ENCODE measurements at regions not wholly inside any gene's neighbourhood (a gene's known extent, or its start where the extent isn't known, plus 50 kb on each side); places are given as distances from the start of the nearest gene placed in this dataset.

DNA sequence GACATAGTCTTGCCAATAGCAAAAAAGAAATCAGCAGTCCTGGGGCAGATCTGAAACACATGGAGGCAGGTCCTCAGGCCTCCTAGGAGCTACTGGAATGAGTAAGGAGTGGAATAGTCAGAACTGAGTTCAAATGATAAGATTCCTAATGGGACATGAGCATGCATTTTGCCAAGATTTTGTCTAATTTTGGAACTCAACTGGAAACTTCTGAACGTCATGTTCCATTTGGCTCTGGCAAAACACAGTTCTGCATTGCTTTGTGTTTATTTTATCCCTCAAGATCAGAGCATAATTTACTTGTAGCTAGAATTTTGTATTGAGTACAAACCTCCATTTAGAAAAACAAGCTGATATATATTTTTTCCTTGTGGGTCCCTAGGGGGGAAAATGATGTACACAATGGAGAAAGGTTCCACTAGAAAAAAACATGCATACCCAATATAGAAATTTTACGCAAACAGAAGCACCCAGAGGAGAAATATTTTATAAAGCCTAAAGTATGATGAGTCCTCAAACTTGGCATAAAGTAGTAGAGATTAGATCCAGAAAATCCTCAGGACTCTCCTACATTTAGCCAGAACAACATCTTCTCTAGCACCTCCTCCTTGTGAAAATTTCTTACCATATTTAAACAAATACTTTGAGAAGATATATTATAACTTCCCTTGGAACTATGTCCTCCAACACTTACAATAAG, 149.0 kb upstream of the SERP2 start:
- DNase-seq, result no peak

DNA sequence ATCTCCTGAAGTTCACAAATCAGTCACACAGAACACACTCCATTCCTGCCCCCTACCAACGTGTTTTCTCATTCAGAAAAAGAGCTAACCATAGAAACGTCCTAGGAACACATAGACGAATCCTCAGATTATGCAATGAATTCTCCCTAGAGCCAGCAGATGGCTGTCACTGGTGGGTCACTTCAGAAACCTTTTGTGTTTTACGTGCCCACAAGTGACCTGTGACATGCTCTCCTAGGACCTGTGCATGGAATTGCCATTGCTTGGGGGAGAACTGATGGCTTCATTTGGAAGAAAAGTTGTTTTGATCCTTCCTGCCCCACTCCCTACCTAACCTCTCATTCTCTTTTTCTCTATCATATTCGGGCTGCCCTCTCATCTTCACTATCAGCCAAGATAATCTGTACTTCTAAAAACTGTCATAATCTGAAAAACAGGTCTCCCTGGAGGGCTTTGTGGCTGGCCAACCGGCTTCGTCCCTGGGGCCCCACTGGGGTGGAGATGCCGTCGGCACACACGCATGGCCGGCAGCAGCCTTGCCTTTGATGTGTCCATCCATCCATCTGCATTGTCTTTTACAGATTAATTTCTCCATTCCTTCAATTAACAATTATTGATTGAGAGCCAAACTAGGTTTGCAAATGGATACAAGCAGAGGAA, 144.1 kb upstream of the SERP2 start:
- no peak for DNase-seq

DNA sequence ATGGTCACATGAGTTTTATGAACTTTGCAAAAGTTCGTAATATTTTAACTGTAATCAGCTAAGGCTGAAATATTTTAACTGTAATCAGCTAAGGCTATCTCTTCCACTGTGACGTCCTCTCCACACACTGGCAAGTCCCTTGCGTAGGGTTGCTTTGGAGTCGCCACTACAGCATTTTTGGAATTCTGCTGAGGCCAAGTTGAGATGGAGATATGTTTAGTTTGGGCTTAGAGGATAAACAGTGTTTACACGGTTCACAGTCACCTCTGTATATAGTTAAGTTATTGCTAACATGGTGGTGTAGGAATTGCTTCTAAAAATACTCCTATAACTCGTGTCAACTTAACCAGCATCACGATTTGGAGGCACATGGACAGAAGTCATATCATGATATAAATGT, 143.6 kb upstream of the SERP2 start:
- DNase-seq, result no peak

DNA sequence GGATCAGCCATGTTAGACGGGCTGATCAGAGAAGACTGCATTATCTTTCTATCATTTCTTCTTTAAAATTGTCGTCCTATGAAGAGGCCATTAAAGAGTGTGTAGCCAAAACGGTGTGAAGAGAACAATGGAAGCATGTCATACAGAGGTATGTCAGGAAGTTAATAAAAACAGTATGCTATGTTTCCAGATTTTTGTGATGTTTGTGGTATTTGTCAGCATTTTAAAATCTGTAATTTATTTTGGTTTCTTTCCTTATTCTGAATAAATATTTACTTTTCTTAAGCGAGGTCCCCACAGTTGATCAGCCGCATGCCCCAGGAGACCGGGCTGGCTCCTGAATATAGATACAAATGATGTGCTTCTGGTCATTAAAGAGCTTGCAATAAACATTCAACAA, 142.9 kb upstream of the SERP2 start:
- DNase-seq, result no peak

DNA sequence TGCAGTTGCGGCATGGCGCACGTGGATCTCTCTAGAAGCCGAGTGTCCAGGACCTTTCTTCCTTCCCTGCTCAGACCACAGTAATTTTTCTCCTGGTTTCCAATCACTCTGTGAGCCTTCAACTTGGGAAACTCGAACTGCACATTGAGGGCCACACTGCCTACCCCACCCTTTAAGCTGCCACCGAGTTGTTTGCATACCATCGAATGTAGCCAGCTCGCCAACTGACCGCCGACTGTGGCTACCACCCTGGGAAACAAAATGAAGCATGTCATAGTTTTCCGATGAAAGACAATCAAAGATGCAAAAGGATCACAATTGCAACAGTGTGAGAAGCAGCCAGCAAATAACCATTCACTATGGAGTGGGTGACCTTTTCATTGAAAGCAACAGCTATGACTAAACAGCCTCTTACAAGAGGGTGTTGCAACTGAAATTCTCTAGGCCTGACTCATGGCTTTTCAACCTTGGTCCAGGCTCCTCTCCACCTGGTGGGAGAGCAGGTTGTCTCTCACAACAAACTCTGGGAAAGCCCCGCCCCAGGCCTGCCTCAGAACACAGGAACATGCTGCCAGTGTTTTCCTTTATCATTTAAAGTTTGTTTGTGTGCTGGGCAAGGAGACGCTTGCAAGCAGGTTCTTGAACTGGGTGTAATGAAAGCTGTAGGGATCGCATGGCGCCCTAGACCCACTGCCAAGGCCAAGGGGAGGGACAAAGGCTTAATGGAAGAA, 141.7 kb upstream of the SERP2 start:
- DNase-seq, result peak; percentile 96

DNA sequence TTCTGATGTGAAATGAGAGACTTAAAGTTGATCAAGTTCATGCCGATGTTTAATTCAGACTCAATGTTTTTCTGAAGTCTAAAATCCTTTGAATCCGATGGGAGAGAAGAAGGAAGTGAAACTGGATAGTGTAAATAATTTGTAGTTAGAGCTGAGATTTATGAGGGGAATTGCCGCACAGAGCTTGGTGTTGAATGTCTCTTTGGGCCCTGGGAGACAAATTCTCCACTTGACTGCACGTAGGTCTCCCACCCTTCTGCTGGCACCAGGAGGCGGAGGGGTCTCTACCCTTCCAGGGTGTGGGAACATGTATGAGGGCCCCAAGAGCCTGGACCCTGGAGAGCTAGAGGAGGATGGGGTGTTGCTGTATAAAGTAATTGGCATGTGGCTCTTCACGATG, 140.8 kb upstream of the SERP2 start:
- DNase-seq, result peak; percentile 15

DNA sequence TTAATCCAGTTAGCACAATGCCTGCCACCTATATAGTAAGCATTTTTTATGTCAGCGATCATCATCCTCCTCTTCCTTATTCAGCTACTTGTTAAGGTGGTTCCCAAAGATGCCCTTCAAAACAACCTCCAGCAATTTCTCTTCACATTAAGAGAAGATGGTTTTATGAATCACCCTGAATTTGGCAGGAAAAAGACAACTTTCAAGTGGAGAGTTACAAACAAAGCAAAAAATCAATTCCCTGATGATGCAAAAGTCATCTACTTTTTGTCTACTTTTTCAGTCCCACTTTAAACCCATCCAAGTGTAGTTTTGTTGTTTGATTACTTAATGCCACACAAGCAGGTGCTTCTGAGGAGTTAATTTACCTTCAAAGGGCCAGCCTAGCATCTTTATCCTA, 139.1 kb upstream of the SERP2 start:
- no peak for DNase-seq

DNA sequence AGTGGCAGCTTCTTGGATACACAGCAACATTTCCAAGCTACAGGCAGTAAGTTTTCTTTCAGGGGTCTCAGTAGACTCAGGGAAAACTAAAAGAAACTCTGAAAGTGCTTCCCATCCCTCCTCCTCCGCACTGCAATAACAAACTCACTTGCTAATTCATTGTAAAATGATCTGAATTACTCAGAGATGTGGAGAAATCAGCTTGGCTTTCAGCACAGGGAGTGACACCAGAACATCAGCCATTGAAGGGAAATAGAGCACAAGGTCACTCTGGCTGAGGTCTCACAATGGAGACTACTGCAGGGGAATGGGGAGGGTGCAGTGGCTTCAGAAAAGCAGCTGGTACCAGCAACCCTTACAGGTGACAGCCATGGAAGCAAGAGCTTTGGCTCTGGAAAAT, 137.3 kb upstream of the SERP2 start:
- no peak for DNase-seq

DNA sequence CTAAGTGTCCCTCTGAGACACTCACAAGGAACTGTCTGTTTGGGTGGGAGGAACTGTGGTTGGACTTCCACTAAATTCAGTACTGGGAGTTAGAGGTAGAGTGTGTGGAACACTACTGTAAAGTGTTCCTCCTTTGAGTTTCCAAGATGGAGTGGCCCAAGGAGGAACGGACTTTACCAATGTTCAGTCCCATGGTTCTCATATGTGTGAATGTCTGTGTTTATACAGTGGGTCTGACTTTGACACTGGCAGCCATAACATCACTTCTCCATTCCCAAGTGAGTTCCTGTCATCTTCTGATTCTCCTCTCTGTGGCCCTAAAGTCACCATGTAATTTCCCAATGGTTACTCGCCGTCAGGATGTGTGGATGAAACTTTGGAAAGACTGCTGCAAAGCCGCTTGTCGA, 136.8 kb upstream of the SERP2 start:
- no peak for DNase-seq

DNA sequence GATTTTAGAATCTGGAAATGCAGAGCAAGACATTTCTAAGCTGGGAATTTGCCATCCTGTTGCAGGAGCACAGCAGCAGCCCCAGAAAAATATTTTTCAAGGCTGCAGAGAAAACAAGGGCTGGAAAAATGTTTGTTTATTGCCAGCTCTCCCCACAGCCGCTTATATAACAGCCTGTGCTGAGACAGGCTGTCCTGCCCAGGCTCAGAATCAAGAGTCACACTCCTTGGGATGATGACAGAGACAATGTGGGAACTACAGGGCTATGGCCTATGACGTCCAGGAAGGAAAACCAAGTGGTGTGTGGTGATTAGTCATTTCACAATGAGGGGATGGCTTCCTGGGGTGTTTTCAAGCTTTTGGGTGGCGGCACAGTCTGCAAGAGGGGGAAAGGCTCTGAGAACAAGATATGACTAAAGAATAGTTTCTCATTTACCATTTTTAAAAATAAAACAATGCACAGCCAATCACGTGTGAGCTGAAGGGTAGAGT, 136.3 kb upstream of the SERP2 start:
- DNase-seq, result no peak

DNA sequence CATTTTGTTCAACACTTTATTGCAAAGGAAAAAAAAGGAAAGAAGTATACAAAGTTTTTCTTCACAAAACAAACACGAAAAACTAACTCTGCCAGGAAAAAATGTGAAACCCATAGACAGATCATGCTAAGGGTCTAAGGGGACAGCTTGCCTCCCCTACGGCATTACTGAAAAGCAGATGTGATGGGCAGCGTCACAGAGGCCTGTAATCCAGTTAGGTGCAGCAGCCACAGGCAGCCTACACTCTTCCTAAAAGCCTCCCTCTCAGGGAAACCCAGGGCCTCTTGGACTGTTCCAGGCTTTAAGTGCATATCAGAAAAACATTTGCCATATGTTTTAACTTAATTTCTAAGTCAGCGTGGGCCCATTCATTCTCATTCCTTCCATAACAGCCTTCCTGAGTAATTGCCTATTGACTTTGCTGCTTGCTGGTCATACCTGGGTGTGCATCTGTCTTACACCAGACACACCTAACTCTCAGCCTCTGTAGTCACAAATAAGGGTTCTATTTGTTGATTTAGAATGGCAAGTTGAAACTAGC, 135.7 kb upstream of the SERP2 start:
- no peak for DNase-seq

DNA sequence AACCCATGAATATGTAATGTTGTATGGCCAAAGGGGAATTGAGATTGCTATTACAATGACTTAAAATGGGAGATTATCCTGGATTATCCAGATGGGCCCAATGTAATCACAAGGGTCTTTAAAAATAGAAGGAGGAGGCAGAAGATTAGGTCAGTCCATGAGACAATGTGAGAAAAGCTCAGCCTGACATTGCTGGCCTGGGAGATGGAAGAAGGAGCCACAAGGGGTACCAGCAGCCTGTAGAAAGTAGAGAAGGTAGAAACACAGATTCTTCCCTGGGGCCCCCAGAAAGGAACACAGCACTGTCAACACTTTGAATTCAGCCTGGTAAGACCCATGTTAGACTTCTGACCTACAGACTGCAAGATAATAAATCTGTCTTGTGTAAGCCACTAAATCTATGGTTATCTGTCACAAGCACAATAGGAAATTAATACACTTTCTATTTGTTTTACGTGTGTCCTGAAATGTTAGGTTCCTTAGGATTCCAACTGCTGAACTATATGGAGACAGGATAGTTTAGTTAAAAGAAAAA, 132.9 kb upstream of the SERP2 start:
- no peak for DNase-seq

DNA sequence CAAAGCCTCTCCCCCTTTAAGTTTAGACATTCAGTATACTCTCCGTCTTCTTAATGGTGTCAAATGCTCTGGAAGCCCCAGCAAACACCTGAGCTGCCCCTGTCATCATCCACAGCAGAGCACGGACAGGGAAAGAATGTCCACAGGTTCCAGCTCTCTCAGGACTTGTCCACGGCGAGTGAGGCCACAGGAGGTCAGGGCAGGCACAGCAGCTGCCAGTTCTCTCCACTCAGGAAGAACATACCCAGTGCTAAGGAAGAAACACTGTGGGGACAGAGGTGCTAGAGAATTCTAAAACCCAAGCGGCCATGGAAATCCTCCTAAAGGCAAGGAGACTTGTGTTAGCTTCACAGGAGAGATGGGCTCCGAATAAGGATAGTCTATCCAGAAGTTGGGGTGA, 132.0 kb upstream of the SERP2 start:
- no peak for DNase-seq

DNA sequence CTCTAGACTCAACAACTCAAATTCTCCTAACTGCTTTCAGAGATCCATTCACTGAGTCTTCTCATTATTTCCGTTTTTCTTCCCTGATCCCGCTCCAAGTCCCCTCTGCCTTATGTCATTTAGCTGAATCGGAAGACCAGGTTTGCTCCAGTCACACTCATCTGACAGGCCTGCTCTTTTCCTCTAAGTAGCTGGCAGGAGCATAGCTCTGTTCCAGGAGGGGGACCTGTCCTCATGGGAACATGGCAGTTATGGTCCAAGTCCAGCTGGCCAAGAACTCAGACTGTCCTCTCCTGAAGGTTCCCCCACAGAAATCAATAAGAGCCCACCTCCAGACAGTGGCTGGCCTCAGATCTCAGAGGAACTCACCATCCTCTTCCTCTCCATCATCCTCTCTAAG, 130.9 kb upstream of the SERP2 start:
- DNase-seq, result no peak

DNA sequence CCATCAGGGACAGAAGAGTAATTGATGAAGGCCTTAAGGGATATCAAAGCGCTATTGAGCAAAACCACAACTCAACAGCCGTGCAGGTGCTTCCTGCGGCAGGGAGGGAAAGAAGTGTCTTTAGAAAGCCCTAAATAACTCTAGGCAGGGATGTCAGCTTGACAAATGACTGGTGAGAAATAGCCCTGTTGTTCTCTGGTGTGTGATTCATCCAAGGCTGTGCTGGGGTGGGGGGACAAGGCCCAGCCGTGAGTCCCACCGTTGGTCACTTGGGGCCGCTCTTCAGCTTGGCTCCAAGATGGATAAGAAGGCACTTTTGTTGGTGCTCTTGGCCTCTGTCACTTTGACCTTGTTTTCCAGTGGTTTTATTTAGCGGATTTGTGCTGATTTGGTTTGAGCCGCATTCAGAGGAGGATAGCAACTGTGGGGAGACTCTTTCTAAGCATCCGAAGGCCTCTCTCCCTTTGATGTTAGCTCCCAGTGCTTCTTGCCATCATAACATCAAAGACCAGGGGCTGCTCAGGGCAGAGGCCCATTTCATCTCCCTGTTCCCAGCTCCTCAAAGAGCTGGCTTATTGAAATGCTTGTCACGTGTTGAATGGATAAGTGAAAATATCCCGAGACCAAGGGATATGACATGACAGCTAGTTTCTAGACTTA, 130.3 kb upstream of the SERP2 start:
- peak; percentile 43 for DNase-seq

DNA sequence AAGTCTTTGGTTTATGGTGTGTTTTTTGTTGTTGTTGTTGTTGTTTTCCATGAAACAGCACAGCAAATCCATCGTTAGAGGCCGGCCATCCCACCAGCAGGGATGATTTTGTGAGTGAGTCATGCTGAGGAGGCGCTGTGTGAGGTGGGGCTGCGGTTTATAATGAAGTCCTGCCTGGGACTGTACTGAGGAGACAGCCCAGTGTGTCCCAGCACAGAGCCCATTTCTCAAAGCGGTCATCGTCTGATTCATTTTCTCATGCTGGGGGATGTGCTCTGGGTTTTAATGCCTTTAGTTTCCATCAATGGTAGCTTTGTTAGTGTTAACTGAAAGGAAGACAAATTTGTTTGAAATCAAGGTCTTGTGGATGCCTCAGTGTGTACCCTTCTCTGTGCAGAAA, 129.3 kb upstream of the SERP2 start:
- DNase-seq, result no peak

DNA sequence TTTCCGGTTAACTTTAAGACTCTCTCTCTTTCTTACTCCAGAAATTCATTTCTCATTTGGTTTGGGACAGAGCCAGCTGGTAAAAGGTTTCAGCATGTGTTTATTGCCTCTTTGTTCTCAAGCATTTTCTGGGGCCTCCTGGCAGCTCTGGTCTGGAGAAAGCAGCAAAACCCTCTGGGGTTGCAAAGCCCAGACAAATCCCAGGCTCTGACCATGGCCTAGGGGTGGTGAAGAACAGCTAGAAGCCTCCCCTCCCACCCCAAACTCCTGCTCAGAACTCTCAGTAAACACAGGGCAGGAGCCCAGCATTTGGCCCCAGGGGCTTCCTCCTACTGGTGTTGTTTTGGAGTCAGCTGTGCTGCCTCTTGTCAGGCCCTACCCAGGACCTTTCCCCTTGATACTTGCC, 124.2 kb upstream of the SERP2 start:
- DNase-seq, result no peak

DNA sequence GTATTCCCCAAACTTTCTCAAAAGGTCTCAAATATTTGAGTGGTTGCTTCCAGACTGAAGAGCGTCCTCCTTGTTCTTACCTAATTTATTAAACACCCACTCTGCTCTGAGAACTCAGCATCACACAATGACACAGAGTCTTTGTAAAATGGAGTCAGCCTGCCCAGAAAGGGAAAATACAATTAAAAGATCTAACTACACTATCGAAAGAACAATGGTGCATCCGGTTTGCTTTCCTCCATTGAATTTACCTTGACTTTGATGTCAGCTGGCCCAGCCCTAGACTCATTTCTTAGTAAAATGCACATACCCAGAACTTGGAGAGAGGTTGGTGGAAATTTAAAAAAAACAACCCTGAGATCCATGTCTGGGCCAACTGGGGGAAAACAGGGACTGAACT, 120.7 kb upstream of the SERP2 start:
- no peak for DNase-seq

DNA sequence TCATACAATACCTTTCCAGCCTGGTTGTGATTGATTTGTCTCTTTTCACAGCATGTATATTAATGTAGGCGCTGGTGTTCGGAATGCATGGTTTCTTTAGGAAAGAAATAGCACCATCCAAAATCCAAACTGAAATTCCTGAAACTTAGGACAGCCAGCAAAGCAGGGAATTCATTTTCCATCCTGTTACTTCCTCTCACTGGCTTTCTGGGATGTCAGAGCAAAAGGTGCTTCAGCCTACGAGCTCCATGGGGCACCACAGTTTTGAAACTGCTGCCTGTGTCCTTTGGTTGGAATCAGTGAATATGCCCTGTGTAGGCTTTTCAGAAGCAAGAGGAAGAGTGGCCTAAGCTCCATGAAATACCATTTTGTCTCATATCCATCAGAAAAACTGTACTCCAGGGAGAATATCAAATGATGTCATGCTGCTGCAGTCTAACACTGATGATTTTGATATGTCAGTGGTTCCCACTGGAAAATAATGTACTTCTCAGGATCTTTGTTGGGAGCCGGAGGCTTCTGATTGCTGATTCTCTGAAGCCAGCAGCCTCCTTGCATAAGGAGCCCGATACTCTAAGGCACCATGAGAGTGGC, 117.8 kb upstream of the SERP2 start:
- DNase-seq, result no peak

DNA sequence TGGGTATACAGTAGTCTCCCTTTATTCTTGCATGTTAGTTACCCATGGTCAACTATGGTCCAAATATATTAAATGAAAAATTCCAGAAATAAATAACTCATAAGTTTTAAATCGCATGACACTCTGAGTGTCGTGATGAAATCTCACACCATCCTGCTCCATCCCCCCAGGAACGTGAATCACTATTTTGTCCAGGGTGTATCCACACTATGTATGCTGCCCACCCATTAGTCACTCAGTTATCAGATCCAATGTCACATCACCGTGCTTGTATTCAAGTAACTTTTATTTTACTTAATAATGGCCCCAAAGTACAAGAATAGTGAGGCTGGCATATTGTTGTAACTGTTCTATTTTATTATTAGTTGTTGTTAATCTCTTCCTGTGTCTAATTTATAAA, 115.8 kb upstream of the SERP2 start:
- DNase-seq, result no peak

DNA sequence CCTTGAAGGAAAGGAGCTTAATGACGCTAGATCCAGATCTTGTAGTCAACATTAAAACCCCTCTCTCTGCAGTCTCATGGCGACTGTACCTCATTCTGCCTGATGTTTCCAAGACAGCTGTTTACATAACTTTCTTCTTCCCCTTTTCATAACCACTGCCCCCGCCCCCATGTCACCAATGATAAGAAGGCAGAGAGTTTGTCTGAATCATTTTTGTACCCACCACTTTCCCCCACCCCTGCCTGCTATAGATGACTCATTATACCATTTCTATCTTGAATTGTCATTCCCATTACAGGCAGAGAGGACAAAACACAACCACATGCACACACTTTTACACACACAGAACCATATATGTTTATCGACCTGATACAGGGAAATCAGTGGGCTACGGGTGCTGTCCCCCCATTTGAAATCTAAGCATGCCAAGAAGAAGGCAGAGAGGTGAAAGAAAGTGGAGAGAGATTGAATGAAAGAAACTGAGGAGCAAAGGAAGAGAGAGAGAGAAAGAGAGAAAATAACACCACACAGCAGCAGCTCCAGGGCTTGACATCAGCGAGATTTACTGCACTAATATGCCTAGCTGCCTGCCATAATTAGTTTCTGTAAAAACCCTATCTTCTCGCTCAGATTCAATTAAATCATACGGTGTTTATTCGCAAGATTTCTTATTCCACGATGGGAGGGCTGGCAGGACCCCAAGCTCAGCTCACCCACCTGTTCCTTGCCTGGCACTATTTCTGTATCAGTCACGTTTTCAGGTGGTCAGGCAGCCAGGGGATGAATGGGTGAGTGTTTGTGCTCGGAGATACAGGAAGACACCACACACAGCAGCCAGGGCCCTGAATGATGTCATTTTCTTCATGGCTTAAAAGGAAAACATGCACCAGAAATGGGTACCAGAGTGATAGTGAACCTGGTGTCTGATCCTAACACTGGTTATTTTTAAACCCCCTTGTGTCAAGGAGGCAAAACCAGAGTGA, 114.3 kb upstream of the SERP2 start:
- DNase-seq, result peak; percentile 3

Data from DMS53 (cell line).